Inferior parietal cortex (tissue), 1 donor: ENCODE measurements at regions not wholly inside any gene's neighbourhood (a gene's known extent, or its start where the extent isn't known, plus 50 kb on each side); places are given as distances from the start of the nearest gene placed in this dataset.

Experiments
- DNase-seq: peaks from one replicate; pipeline ENCODE4 v3.0.0-alpha.2; 2016; ENCODE audit errors: extremely low spot score

- DNase-seq, result no peak
Measured at GRCh38 chr10:55263327-55263726, 462.3 kb upstream of the PCDH15 start.

GRCh38 chr10:55242544-55242943, 441.5 kb upstream of the PCDH15 start:
- no peak for DNase-seq

GRCh38 chr10:55237462-55237861, 436.4 kb upstream of the PCDH15 start:
- no peak for DNase-seq

DNA sequence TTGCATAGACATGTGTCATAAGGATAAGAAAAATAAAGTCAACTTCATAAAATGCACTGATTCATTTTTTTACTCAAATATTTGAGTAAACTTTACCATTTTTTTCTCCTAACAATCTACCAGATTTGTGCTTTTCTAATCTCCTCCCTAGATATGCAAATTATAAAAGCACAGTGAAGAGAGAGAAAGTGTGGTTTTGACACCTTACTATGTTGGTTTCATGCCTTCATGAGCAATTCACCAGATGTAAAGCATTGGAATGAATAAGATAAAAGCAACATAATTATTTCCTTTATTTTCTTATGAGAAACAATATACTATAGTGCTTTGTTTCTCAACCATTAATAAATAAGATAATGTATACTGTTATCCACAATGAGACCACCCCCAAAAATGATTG, 432.5 kb upstream of the PCDH15 start:
- DNase-seq, result no peak

- no peak for DNase-seq
Measured at GRCh38 chr10:55233090-55233489, 432.1 kb upstream of the PCDH15 start.

DNA sequence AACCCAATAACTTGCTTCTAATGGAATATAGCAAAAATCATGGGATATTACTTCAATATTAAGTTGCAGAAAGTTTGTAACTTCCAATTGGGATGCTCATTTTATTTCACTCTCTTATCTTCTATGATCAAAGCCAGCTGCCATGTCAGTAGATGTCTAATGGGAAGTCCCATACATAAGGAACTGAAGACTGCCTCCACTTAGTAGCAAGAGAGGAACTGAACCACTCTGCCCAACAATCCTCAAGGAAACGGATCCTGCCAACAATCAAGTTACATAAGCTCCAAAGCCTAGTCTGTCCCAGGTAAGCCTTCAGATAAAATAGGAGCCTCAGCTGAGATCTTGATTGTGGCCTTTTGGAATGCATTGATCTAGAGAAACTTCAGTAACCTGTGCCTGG, 431.5 kb upstream of the PCDH15 start:
- DNase-seq, result no peak

DNA sequence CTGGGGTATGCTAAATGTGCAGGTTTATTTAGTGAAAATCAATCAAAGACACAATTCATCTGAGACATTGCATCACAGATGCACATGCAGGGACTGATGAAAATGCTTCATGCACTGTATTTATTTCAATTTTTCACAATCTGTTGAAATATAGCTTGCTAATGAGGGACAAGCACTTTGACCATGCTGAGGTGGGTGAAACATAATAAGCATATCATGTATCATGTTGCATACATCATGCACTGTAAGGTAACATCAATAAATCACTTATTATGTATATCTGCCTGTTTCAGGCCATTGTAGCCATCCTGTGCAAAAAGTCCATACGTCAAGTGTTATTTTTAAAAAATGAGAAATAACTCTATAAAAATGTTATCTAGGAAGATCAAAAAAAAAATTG, 426.9 kb upstream of the PCDH15 start:
- no peak for DNase-seq

DNA sequence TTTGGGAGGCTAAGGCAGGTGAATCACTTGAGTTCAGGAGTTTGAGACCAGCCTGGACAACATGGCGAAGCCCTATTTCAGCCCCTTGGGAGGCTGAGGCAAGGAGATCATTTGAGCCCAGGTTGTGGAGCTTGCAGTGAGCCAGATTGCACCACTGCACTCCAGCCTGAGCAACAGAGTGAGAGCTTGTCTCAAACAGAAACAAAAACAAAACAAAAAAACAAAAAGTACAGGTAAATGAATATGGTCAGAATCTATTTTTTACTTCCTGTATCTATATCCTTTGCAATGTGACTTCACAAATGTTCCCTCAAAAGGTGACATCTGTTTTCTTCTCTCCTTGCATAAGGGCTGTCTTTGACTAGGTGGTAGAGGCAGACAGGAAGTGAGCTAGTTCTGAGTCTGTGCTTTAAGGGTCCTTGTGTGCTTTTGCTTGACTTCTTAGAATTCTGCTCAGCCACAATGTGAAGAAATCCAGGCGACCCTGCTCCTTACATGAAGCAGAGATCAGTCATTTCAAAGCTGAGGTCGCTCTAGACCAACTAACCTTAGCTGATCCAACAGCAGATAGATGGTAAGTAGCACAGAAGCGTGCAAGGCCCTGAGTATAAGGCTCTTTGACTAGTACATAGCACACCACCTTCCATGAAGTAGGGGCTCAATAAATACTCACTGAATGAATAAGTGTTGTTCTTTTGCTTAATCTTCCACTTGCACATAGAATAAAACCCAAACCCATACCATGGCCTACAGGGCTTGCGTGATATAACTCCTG, 423.2 kb upstream of the PCDH15 start:
- DNase-seq, result no peak

DNA sequence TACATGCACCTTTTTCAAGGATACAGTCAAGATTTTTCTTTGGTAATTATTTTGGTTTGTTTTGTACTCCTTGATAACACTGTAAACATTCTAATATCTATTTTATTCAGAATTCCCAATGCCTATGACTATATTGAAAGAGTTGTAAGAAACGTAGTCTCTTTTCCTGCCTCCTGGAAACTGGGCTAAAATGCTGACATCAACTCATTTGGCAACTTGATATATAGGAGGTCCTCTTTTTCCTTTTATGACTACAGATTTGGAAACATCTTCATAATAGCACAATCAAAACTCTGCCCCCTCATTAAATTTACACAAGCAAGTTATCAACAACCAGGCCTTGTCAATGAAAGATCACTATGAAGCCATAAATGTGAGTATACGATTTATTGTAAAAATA, 422.3 kb upstream of the PCDH15 start:
- DNase-seq, result no peak

DNA sequence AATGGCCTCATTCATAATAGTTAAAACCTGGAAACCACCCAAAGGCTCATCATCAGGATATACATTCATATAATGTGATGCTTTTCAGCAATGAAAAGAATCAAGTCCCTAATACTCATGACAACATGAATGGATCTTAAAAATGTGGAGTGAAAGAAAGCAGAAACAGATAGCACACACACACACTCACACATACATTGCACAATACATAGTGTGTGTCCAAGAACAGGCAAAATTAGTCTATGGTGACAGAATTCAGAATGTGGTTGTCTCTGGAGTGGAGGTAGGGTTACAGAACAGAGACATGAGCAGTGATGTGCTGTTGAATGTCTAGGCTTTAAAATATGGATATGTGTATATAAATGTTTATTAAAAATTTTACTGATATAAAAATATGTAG, 419.9 kb upstream of the PCDH15 start:
- no peak for DNase-seq

DNA sequence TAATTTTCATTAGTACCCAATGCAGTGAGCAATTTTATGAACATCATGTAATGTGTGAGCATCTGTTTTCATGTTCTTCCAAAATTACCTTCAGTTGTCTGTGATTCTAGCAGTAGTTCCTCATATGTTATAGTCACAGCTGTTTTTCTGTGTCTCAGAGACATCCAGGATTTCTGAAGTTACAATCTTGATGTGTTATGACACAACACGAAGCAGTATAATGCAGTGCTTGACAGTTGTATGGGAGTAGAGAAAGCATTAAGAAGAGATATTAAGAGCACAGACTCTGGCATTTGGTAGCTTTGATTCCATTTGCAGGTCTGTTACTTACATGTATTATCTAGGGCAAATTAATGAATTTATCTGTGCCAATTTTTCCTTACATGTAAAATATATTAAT, 414.7 kb upstream of the PCDH15 start:
- DNase-seq, result no peak

GRCh38 chr10:55214608-55215007, 413.6 kb upstream of the PCDH15 start:
- no peak for DNase-seq

DNA sequence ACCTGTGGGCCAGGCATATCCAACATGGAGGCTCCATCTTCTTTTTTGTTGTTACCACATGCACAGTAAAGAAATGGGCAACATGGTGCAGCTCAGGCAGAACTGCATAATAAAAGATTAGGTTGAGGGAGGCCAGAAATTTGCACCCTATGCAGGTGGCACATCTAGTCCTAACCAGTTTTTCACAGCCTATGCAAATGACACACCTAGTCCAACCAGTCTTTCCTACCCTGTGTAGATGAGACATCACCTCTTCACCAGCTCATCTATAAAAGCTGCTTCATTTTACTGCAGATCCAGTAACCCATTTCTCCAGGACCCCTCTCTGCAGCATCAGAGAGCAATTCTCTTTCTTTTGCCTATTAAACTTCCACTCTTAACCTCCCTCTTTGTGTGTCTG, 411.0 kb upstream of the PCDH15 start:
- DNase-seq, result no peak

GRCh38 chr10:55203874-55204273, 402.8 kb upstream of the PCDH15 start:
- no peak for DNase-seq

- DNase-seq, result no peak
Measured at GRCh38 chr10:55203319-55203718, 402.3 kb upstream of the PCDH15 start.

DNA sequence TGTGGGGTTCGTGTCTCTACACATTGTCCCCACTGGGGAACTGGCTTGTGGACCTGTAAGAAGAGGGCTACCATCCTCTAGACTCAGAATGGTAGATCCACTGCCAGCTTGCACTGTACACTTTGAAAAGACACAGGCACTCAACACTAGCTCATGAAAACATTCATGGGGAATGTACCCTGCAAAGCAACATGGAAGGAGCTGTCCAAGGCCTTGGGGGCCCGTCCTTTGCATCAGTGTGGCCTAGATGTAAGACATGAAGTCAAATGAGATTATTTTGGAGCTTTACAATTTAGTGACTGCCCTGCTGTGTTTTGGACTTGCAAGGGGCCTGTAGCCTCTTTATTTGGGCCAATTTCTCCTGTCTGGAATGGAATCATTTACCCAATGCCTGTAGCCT, 399.0 kb upstream of the PCDH15 start:
- DNase-seq, result no peak

DNA sequence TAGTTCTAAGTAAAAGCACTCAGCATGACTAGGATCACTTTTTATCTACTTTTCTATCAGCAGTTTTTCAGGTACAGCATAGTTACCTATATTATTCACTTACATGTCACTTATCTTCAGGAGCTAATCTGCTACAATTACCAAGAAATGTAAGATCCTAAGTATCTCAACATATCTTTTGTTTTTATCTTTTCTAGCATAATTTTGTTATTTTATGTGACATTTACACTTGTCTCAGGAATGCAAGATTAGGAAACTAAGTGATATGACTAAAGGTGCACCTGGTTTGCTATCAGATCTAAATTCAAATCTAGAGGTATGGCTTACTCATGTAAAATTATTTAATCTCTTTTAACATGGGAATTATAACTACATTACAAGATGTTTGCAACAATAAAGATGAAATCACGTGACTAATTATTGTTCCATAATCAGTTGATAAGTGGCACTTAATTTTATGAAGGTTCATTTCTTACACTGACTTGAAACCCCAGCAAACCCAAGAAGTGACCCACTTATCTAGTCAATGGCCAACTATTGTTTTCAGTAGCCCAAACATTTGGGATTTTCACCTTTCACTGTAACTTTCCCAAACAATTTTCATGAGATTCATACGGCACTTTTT, 390.3 kb upstream of the PCDH15 start:
- DNase-seq, result no peak

DNA sequence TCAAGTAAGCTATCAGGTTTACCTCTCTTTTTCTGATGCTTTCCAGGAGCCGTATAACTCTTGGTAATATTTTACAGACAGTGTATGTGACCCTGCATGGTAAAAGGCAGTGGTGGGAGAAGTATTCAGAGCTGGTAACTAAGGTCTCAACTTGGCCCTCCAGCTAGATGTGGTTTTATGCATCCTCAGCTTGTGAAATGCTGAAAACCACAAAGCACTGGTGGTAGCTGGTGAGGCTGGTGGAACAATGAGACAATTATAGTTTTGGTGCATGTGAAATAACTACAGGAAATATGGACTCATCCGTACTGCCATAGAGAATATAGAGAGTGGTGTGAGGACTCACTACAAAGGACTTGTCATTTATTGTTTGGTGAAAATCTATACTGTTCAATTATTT, 383.0 kb upstream of the PCDH15 start:
- DNase-seq, result no peak

GRCh38 chr10:55180357-55180756, 379.3 kb upstream of the PCDH15 start:
- no peak for DNase-seq

DNA sequence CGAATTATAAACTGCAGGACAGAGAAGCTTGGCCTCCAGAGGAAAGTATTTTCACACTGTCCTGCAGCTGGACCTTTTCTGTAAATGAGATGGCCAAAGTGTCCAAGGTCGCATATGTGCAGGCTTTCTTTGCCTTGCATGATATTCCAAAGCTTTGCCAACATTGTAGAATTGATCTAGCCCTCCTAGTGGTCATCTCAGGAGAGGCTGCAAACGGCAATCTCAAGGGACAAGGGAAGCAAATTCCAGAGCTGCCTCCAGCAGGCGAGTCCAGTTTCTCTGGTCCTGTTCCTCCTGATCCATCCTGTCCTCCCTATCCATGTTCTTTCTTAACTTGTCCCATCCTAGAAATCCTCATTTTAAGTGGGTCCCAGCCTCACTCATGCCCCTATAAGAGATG, 373.4 kb upstream of the PCDH15 start:
- no peak for DNase-seq

DNA sequence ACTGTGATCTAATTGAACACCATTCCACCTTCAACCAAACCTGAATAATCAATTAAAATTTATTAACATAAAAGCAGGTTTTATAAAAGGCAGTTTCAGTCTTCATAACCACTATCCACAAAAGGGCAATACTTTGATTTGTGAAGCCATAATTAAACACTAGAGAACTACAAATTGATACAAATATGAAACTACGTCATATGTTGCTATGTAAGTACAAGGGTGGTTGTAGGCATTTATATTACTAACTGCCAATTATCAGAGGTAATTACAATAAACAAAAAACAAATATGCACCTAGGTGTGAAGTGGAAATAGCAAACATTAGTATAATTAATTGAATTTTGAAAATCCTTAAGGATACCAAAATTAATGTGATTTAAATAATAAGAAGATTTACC, 368.5 kb upstream of the PCDH15 start:
- DNase-seq, result no peak

GRCh38 chr10:55168343-55168742, 367.3 kb upstream of the PCDH15 start:
- DNase-seq, result no peak

DNA sequence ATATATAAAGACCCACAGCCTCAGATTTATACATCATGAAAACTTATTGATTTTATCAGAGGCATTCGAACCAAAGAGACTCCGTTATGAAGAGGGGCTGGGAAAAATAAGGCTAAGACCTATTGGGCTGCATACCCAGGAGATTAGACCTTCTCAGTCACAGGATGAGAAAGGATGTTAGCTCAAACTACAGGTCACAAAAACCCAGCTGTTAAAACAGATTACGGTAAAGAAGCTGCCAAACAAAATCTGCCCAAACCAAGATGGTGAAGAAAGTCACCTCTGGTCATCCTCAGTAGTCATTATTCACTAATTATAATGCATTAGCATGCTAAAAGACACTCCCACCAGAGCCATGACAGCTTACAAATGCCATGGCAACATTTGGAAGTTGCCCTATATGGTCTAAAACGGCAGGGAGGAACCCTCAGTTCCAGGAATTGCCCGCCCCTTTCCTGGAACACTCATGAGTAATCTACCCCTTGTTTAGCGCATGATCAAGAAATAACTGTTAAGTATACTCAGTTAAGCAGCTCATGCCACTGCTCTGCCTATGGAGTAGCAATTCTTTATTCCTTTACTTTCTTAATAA, 362.5 kb upstream of the PCDH15 start:
- DNase-seq, result no peak
